ENCODE measurements at regions not wholly inside any gene's neighbourhood (a gene's known extent, or its start where the extent isn't known, plus 50 kb on each side); places are given as distances from the start of the nearest gene placed in this dataset.

GRCh38 chr14:41154143-41154807 lies 452.4 kb upstream of the LRFN5 start:
- ATAC-seq (peak; percentile 88), DNase-seq (ENCODE audit: low spot score) (no peak)
- Histone ChIP-seq H3K27me3 (ENCODE audit: insufficient read depth) (no peaks in the 10 kb centered on the region), H2AFZ (no peak overlapping the region), H3K27ac (ENCODE audit: low read depth) (no peak overlapping the region), H3K36me3 (ENCODE audit: insufficient read depth) (no peaks in the 10 kb centered on the region), H3K79me2 (replicated peaks; ENCODE audit: insufficient read depth) (no peaks in the 10 kb centered on the region), H3K4me2 (no peak overlapping the region), H3F3A (replicated peaks; ENCODE audit: low read depth) (no peaks in the 10 kb centered on the region), H4K20me1 (replicated peaks; ENCODE audit: insufficient read depth) (no peaks in the 10 kb centered on the region), H3K9me2 (ENCODE audit: insufficient read depth) (no peaks in the 10 kb centered on the region), H3K4me3 (no peak overlapping the region), H3K4me1 (ENCODE audit: insufficient read depth) (no peaks in the 10 kb centered on the region)
- no peak overlapping the region for H3K27ac Mint-ChIP-seq
- H3K27me3 Mint-ChIP-seq (ENCODE audit: insufficient read depth, low read depth, poor library complexity): no peaks in the 10 kb centered on the region
- no peaks in the 10 kb centered on the region for H3K36me3 Mint-ChIP-seq (ENCODE audit: low read depth)
- TF ChIP-seq ETS1 (IDR thresholded peaks at IDR 0.05) (no peak), ZNF114 (CRISPR knock-in tag; IDR thresholded peaks at IDR 0.05) (no peak)
- H3K4me1 Mint-ChIP-seq: no peaks in the 10 kb centered on the region
- H3K9me3 Mint-ChIP-seq: no peaks in the 10 kb centered on the region
- no peak overlapping the region for H3K4me3 Mint-ChIP-seq

GRCh38 chr14:41146391-41146790 lies 460.3 kb upstream of the LRFN5 start:
- H3K27me3 ChIP-seq (ENCODE audit: insufficient read depth): no peaks in the 10 kb centered on the region
- Mint-ChIP-seq H3K4me1 (no peaks in the 10 kb centered on the region), H3K36me3 (ENCODE audit: low read depth) (no peaks in the 10 kb centered on the region), H3K27me3 (ENCODE audit: insufficient read depth, low read depth, poor library complexity) (no peaks in the 10 kb centered on the region), H3K9me3 (no peaks in the 10 kb centered on the region), H3K27ac (no peak overlapping the region), H3K4me3 (no peak overlapping the region)
- no peak overlapping the region for H3K27ac ChIP-seq (ENCODE audit: low read depth)
- H3K4me1 ChIP-seq (ENCODE audit: insufficient read depth): no peaks in the 10 kb centered on the region
- no peaks in the 10 kb centered on the region for H3F3A ChIP-seq (replicated peaks; ENCODE audit: low read depth)
- no peak overlapping the region for H3K4me3 ChIP-seq
- no peaks in the 10 kb centered on the region for H3K79me2 ChIP-seq (replicated peaks; ENCODE audit: insufficient read depth)
- ATAC-seq (no peak), DNase-seq (ENCODE audit: low spot score) (peak; percentile 11)
- H3K4me2 ChIP-seq: no peak overlapping the region
- no peak overlapping the region for H2AFZ ChIP-seq
- H3K9me2 ChIP-seq (ENCODE audit: insufficient read depth): no peaks in the 10 kb centered on the region
- no peaks in the 10 kb centered on the region for H4K20me1 ChIP-seq (replicated peaks; ENCODE audit: insufficient read depth)
- no peaks in the 10 kb centered on the region for H3K36me3 ChIP-seq (ENCODE audit: insufficient read depth)
- TF ChIP-seq JUNB (IDR thresholded peaks at IDR 0.05; ENCODE audit: unreplicated experiment): no peak
- no peak for TF ChIP-seq ZNF462 (CRISPR knock-in tag; IDR thresholded peaks at IDR 0.05)
- no peak for TF ChIP-seq ETS1 (IDR thresholded peaks at IDR 0.05)
- TF ChIP-seq POLR2AphosphoS5 (IDR thresholded peaks at IDR 0.05; ENCODE audit: low read depth): no peak
- no peak for TF ChIP-seq CTCF (conservative IDR thresholded peaks at IDR 0.05; ENCODE audit: low read depth in 2 of 2)
- TF ChIP-seq REST (IDR thresholded peaks at IDR 0.05; ENCODE audit: unreplicated experiment): no peak

Measured in GM23338 (cell line).